HG03565 (cell line): ENCODE measurements at regions not wholly inside any gene's neighbourhood (a gene's known extent, or its start where the extent isn't known, plus 50 kb on each side); places are given as distances from the start of the nearest gene placed in this dataset.
A peak's percentile ranks its signal among the peaks of the same experiment; 100 is the strongest.
"Not testable (repeated sequence)": the region's sequence is repeated elsewhere in the genome, so short reads cannot be mapped to it uniquely, and the experiment has no call there.

Experiments used
- ATAC-seq: cut with Tn5 transposase; IDR thresholded peaks from one replicate; pipeline ENCODE4 v1.9.1; 2021; ENCODE audit warnings: mild to moderate bottlenecking, moderate library complexity; ENCODE audit not compliant: unreplicated experiment

DNA sequence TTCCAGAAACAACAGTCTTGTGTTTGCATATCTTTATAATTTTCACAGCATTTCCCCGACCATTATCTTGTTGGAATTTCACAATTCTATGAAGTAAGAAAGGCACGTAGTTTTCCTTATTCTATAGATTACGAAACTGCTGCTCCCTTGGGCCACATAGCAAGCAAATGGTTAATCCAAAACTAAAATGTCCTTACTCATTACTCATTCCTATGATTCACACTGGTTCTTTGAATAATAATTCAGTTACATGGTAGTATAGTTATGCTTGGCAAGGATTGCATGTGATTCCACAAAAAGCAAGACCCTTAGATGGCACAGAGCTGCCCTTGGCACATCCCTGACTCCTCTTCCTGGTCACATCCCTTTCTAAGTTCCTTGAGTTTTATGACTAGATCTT is 51.2 kb downstream of the OR13H1 start:
- no peak for ATAC-seq

DNA sequence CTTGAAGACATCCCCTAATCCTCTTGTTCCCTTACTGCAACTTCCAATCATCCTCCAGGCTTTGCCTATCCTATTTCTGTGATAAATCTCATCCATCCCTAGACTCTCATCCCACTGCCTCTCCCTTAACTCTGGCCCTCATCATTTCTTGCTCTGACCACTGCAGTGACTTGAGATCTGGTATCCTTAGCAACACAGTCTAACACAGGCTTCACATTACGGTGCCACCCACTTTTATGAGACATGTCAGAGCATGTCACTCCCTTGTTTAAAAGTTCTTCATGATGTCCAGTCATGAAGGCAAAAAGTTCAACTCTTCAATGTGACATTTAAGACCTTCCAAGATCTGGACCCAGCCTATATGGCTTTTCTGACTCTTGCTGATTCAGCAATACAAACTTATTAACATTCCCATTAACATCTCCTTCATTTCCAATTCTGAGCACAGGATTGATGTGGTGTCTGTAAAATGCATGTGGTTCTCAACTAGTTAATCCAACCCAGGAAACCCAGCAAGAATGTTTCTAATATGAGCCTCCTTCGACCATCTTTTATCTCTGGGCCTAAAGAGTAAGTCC is 64.0 kb downstream of the OR13H1 start:
- ATAC-seq = no peak

DNA sequence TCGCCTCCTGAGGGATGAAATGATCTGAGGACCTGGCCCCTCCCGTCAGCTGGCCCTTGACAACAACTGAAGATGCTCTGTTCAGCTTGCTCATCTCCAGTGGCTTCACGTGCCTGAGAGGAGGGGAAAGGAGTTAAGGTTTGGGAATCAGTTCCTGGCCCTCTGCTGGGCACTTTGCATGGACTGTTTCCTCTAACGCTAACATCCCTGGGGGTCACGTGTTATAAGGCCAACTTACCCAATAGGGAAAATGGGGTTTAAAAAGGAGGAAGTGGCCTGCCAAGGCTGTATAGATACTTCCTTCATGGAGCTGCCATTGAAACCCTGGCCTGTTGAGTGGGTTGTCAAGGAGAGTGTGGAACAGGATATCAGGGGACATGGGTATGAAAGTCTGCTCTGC is 65.6 kb downstream of the OR13H1 start:
- no peak for ATAC-seq

DNA sequence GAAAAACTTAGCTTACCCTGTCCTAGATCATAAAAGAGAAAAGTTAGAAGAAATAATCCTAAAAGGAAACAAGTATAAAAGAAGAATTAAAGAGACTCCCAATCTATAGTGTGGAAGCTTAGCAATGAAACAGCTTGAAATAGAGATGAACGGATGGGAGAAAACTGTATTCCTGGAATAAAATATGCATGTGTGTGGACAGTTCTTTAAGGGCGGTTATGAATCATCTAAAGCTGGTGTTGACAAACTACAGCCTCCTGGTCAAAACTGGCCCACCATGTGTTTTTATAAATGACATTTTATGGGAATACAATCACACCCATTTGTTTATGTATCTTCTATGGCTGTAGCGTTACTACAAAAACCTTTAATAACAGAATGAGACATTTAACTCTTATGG is 69.4 kb downstream of the OR13H1 start:
- ATAC-seq = no peak

DNA sequence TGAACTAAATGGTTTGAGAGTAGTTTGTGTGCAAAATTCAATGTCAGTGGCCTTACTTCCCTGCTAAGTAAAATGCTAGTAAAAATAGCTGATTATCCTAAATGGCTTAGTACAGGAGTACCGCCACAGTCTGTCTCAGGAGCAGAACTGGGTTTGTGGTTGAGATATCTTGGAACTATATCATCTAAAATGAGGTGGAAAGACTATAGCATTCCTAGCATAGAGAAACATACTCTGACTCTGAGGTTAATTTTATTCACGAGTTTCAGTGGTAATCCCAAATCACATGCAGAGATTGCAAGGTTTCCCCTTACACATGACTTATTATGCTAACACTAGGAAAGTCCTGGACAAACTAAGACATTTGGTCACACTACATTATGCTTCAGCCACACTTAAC is 70.4 kb downstream of the OR13H1 start:
- no peak for ATAC-seq

DNA sequence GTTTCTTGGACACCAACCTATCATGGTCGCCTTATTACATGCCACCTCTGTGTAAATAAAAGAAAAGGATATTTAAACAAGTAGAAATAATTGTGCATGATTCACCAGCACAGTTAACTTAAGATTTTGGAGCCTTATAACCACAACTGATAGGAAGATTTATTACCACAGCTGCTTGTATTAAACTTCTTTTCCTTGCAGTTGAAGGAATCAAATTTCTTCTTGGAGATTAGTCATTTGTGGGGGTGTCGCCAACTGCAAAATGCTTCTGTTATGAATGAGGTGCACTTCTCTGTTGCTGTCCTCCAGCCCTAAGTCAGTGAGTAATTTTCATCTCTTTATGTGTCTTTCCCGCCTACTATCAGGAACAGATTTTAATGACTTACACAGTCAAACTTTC is 73.3 kb downstream of the OR13H1 start:
- ATAC-seq = no peak

DNA sequence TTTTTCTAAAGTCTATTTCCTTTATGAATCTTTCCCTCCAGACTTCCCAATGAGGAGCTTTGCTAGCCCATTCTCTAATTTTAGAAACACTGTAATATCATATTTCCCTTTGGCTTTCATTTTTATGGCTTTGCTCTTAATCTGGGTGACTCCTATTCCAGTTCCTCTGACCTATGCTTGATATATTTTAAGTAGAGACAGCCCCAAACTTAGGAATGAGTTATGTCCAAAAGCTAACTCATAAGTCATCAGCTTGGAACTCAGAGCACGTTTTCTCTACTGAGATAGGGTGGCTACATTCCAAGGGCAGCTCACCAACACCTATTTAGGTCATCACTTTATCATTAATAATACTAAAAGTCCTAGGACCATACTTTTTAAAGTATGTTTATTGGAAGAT is 77.8 kb downstream of the OR13H1 start:
- ATAC-seq = no peak

DNA sequence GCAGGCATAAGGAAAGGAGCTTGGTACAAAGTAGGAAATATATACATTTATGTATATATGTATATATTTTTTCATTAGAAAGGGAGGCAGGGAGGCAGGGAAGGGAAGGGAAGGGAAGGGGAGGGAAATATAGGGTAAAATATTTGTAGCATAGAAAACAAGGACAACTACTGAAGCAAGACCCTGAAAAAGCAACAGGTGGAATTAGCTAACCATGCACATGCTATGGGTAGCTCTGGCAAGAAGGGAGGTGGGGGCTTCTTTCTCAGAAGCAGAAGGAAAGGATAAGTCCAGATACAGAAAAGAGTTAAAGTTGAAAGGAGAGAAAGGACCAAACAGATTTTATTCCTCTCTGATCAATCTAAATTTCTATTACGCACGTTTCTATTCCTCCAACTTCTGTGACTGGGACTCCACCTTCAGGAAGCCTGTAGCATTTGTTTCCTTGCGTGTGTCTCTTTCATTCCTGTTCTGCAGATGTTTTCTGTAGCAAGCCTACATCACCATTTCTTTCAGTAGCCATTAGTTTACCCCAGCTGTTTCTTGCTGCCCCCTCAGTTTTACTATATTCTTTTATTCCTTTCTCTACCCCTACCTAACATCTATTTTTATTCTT is 82.9 kb downstream of the OR13H1 start:
- ATAC-seq = no peak

DNA sequence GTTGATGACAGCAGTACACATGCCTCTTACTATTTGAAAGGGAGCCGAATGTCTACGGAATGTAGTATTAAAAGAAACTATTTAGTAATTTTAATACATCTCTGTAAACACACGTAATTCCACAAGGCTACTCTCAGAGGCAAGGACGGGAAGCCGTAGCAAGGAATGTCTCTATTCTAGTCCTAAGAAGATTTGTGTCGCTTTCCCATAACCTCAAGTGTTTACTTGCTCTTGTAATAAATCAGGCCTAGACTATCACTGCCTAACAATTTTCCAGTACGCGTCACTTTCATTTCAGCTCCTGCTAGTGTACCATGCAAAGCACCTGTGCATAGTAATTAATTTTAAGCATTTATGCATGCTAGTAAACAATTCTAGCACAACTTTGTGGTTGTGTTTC is 86.7 kb downstream of the OR13H1 start:
- no peak for ATAC-seq

DNA sequence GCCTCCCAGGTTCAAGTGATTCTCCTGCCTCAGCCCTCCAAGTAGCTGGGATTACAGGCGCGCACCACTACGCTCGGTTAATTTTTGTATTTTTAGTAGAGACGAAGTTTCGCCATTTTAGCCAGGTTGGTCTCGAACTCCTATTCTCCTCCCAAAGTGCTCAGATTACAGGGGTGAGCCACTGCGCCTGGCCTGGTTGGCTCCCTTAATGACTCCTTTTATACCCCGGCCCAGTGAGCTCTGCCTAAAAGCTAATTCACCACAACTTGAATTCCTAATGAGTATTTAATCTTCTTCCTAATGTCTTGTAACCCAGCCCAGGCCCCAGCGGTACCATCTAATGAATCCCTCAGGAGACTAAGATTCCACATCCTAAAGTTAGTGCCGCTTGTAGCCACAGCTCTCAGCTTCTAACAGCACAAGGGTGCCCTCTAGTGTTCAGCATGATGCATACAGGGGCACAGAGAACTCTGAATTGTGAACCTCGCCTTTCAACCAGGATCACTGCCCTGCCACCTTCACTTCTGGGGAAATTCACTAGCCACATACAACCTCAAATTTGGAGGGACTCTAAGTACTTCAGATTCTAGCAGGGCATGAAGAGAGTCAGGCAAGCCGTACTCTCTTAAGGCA is 89.5 kb downstream of the OR13H1 start:
- ATAC-seq = peak; percentile 78

DNA sequence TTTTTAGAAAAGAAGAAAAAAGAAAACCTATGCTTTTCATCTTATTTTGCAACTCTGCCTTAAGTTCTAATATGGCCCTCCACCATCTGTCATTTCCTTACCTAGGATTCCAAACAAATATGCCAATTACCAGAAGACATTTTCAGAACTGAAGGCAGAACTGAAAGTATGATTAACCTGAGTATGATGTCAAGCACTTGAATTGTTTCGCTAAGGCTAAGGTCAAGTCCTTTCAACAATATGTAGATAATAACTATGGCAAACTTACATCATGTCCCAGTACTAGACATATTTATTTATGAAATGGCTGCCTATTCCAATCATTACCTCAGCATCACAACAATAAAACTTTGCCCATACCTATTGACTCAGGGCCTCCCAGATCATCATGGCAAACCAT is 91.0 kb downstream of the OR13H1 start:
- no peak for ATAC-seq

DNA sequence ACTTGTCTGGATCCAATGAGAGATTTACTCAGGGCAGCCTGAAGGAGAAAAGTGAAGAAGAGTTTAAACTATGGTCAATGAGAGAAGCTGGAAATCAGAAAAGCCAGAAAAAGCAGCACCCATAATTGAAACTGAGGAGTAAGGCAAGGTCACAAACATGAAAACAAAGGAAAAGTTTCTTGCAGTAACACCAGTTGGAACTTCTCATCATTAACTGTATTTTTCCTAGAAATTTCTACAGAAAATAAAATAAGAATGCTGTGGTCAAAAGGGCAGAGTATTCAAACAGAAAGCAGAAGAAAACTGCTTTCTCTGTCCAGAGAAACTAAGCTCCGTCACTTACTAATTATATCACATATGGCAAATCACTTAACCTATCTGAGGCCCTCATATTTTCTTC is 102.2 kb downstream of the OR13H1 start:
- no peak for ATAC-seq

DNA sequence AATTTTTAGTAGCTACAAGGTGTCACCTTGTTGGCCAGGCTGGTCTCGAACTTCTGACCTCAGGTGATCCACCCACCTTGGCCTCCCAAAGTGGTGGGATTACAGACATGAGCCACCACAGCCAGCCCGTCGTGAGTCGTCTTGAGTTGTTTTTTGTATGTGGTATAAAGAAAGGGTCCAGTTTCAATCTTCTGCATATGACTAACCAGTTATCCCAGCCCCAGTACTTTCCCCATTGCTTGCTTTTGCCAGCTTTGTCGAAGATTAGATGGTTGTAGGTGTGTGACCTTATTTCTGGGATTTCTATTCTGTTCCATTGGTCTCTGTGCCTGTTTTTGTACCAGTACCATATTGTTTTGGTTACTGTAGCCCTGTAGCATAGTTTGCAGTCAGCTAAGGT is 105.9 kb downstream of the OR13H1 start:
- no peak for ATAC-seq

DNA sequence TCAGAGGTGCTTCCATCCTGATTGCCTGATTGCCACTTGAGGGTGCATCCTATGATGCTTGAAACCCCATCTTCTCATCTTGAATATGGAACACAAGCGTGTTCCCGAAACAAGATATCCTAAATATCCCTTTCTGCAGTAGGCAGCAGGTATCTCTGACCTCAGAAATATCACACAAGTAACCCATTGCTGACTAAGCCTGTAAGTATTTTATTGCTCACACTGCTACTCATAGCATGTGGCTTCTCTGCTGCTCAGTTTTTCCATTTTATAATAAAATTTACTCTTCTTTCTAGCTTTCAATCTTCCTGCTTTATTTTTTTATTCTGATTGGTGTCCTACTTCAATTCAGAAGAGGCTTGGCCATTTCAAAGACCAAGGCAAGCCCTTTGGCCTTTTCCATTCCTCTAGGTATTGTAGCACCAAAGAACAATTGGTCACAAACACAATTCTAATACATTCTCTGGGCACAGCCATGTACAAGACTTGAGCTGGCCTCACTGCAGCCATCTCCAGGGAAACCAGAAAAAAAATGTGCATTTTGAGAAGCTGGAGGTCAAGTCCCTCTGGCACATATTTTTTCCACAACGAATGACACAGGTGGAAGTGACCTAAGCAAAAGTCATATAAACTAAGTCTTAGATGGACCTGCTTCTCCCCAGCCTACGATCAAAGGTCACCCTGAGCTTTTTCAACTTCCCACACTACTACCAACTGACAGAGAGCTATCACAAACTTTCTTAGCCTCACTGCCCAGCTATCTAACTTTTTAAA is 107.0 kb downstream of the OR13H1 start:
- ATAC-seq = no peak

DNA sequence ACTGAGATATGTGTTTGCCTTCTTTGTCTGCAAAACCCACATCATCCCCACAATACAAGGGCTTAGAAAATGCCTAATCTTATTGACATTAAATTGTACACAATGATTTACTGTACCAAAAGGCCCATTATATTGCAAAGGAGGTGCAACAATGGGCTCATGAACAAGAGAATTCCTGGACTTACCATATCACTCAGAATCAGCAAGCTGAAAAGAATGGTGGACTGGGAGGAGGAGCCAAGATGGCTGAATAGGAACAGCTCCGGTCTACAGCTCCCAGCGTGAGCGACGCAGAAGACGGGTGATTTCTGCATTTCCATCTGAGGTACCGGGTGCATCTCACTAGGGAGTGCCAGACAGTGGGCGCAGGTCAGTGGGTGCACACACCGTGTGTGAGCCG is 119.9 kb downstream of the OR13H1 start:
- ATAC-seq = not testable (repeated sequence)

DNA sequence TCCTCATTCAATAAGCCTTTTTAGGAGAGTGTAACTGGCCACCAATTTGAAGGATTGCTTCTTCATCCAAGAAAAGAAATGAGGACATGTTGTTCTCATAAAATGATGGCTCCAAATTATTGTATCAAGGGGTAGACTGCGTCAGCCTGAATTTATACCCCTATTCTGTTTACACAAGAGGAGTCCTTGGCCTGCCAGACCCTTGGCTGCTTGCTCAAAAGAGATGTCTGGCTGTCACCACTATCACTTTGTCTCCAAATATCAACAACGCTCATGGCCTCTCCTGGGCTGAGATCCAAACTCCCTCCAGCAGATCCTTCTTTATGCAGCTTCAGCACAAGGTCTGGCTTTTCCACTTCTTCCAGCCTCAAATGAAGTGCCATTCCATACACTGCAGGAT is 127.9 kb downstream of the OR13H1 start:
- no peak for ATAC-seq

DNA sequence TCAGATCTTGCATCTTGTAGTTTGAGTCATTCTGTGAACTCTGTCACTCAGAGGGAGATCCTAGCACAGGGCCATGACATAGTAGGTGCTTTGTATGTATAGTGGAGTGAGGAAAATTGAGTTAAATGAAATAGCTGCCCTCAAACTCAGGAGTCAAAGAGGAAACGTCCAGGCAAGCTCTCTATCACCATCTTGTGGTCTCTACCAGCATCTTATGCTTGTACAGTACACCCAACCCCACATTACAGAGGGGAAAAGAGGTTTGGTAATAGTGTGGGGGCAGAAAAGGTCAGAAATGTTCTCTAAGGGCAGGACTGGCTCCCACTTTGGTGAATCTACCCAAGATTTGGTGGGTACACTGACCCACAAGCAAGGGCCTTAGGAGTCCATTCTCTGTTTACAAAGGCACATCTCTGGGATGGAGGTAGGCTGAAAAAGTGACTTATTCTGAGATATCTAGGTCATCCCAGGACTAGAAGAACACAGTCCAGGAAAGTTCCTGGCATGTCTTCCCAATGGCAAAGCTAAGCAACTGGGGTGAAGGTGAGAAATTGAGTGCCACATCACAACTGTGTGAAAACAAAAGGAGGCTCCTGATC is 131.8 kb downstream of the OR13H1 start:
- ATAC-seq = peak; percentile 70

DNA sequence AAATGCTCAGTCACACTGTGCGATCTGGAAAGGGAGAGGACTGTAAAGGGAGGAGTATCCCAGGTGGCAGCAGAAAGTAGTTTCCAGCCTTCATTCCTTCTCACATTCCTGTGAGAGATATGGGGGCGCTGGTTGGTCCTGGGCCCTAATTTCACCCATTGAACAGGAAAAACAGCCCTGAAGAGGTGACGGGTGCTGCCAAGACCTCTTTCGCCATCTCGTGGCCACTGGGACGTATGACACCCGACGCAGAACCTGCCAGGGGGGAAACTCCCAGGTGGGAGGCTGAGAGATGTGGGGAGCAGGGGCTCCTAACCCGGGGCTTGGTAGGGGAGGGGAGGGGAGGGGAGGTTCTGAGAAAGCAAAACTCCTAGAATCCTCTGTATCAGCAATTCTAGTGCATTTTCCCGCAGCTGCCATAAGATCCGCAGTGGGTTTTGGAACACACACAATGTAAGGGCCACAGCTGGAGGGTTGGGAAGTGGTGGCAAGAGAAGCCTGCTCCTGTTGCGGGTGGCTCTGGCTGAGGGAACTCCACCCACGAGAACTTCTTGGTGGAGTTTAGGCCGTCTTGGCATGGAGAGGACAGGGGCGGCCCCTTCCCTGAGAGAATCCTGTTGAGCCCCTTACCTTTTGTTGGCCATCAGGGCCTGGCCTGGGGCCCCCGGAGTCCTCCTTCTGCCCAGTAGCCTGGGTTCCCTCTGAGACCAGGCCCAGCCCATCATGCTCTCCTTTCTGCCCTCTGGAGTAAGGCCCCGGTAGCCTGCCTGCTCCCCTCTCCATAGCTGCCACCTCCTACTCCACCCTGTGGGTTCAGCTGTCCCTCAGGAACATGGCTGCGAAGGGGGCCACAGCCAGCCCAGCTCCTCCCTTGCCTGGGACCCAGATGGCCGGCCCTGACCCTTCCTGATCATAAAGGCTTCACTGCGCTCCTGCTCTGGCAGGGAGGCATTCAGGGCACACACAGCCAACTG is 134.1 kb downstream of the OR13H1 start:
- ATAC-seq = no peak

DNA sequence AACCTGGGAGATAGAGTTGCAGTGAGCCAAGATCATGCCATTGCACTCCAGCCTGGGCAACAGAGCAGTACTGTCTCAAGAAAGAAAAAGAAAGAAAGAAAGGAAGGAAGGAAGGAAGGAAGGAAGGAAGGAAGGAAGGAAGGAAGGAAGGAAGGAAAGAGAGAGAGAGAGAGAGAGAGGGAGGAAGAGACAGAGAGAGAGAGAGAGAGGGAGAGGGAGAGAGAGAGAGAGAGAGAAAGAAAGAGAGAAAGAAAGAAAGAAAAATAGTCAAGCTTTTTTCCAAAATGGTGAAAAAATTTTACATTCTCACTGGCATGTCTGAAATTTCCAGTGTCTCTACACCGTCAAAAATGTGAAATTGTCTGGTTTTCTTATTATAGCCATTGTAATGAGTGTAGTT is 138.9 kb downstream of the OR13H1 start:
- ATAC-seq = not testable (repeated sequence)

DNA sequence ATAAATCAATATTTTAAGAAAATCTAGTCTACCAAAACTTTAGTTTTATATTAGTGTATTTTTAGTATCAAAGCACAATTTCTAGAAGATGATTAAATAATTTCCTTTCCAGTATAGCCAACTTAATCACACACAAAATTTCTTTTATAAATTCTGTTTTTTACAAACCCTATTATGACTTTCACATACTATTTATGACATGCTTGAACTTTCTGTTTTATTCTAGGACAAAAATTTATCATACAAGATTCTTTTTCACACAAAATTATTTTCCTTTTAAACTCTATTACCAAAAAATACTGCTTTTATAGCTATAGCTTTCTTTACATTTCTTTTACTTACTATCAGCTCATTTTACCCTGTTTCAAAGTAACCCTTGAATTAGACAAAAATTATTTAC is 149.5 kb downstream of the OR13H1 start:
- no peak for ATAC-seq
